ENCODE measurements at regions not wholly inside any gene's neighbourhood (a gene's known extent, or its start where the extent isn't known, plus 50 kb on each side); places are given as distances from the start of the nearest gene placed in this dataset.
"Not testable (repeated sequence)": the region's sequence is repeated elsewhere in the genome, so short reads cannot be mapped to it uniquely, and the experiment has no call there.

DNA sequence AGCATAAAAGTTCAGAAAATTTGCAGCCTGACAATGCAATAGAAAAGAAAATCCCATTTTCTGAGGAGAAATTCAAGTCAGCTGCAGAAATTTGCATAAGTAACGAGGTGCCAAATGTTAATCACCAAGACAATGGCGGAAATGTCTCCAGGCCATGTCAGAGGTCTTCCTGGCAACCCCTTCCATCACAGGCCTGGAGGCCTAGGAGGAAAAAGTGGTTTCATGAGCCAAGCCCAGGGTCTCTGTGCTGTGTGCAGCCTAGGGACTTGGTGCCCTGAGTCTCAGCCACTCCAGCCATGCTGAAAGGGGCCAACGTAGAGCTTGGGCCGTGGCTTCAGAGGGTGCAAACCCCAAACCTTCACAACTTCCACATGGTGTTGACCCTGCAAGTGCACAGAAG is 94.8 kb upstream of the UNC5B start:
- not testable (repeated sequence) for TF ChIP-seq ZNF324 (tag by site-specific recombination; IDR thresholded peaks at IDR 0.05); ZNF433 (tag by site-specific recombination; IDR thresholded peaks at IDR 0.05; ENCODE audit: low read depth); ZNF837 (tag by site-specific recombination; IDR thresholded peaks at IDR 0.05); YY1 (tag by site-specific recombination; IDR thresholded peaks at IDR 0.05); RBAK (tag by site-specific recombination; IDR thresholded peaks at IDR 0.05)
- TF ChIP-seq, protein P1, sequence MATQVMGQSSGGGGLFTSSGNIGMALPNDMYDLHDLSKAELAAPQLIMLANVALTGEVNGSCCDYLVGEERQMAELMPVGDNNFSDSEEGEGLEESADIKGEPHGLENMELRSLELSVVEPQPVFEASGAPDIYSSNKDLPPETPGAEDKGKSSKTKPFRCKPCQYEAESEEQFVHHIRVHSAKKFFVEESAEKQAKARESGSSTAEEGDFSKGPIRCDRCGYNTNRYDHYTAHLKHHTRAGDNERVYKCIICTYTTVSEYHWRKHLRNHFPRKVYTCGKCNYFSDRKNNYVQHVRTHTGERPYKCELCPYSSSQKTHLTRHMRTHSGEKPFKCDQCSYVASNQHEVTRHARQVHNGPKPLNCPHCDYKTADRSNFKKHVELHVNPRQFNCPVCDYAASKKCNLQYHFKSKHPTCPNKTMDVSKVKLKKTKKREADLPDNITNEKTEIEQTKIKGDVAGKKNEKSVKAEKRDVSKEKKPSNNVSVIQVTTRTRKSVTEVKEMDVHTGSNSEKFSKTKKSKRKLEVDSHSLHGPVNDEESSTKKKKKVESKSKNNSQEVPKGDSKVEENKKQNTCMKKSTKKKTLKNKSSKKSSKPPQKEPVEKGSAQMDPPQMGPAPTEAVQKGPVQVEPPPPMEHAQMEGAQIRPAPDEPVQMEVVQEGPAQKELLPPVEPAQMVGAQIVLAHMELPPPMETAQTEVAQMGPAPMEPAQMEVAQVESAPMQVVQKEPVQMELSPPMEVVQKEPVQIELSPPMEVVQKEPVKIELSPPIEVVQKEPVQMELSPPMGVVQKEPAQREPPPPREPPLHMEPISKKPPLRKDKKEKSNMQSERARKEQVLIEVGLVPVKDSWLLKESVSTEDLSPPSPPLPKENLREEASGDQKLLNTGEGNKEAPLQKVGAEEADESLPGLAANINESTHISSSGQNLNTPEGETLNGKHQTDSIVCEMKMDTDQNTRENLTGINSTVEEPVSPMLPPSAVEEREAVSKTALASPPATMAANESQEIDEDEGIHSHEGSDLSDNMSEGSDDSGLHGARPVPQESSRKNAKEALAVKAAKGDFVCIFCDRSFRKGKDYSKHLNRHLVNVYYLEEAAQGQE (tag by site-specific recombination; IDR thresholded peaks at IDR 0.05), result not testable (repeated sequence)
- TF ChIP-seq, protein P2, sequence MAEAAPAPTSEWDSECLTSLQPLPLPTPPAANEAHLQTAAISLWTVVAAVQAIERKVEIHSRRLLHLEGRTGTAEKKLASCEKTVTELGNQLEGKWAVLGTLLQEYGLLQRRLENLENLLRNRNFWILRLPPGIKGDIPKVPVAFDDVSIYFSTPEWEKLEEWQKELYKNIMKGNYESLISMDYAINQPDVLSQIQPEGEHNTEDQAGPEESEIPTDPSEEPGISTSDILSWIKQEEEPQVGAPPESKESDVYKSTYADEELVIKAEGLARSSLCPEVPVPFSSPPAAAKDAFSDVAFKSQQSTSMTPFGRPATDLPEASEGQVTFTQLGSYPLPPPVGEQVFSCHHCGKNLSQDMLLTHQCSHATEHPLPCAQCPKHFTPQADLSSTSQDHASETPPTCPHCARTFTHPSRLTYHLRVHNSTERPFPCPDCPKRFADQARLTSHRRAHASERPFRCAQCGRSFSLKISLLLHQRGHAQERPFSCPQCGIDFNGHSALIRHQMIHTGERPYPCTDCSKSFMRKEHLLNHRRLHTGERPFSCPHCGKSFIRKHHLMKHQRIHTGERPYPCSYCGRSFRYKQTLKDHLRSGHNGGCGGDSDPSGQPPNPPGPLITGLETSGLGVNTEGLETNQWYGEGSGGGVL (tag by site-specific recombination; IDR thresholded peaks at IDR 0.05), result not testable (repeated sequence)
- TF ChIP-seq, protein P3, sequence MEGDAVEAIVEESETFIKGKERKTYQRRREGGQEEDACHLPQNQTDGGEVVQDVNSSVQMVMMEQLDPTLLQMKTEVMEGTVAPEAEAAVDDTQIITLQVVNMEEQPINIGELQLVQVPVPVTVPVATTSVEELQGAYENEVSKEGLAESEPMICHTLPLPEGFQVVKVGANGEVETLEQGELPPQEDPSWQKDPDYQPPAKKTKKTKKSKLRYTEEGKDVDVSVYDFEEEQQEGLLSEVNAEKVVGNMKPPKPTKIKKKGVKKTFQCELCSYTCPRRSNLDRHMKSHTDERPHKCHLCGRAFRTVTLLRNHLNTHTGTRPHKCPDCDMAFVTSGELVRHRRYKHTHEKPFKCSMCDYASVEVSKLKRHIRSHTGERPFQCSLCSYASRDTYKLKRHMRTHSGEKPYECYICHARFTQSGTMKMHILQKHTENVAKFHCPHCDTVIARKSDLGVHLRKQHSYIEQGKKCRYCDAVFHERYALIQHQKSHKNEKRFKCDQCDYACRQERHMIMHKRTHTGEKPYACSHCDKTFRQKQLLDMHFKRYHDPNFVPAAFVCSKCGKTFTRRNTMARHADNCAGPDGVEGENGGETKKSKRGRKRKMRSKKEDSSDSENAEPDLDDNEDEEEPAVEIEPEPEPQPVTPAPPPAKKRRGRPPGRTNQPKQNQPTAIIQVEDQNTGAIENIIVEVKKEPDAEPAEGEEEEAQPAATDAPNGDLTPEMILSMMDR (tag by site-specific recombination; IDR thresholded peaks at IDR 0.05), result not testable (repeated sequence)
- TF ChIP-seq, protein P4, sequence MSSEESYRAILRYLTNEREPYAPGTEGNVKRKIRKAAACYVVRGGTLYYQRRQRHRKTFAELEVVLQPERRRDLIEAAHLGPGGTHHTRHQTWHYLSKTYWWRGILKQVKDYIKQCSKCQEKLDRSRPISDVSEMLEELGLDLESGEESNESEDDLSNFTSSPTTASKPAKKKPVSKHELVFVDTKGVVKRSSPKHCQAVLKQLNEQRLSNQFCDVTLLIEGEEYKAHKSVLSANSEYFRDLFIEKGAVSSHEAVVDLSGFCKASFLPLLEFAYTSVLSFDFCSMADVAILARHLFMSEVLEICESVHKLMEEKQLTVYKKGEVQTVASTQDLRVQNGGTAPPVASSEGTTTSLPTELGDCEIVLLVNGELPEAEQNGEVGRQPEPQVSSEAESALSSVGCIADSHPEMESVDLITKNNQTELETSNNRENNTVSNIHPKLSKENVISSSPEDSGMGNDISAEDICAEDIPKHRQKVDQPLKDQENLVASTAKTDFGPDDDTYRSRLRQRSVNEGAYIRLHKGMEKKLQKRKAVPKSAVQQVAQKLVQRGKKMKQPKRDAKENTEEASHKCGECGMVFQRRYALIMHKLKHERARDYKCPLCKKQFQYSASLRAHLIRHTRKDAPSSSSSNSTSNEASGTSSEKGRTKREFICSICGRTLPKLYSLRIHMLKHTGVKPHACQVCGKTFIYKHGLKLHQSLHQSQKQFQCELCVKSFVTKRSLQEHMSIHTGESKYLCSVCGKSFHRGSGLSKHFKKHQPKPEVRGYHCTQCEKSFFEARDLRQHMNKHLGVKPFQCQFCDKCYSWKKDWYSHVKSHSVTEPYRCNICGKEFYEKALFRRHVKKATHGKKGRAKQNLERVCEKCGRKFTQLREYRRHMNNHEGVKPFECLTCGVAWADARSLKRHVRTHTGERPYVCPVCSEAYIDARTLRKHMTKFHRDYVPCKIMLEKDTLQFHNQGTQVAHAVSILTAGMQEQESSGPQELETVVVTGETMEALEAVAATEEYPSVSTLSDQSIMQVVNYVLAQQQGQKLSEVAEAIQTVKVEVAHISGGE (tag by site-specific recombination; conservative IDR thresholded peaks at IDR 0.05; ENCODE audit: low read depth), result not testable (repeated sequence)
- TF ChIP-seq, protein P5, sequence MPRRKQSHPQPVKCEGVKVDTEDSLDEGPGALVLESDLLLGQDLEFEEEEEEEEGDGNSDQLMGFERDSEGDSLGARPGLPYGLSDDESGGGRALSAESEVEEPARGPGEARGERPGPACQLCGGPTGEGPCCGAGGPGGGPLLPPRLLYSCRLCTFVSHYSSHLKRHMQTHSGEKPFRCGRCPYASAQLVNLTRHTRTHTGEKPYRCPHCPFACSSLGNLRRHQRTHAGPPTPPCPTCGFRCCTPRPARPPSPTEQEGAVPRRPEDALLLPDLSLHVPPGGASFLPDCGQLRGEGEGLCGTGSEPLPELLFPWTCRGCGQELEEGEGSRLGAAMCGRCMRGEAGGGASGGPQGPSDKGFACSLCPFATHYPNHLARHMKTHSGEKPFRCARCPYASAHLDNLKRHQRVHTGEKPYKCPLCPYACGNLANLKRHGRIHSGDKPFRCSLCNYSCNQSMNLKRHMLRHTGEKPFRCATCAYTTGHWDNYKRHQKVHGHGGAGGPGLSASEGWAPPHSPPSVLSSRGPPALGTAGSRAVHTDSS (tag by site-specific recombination; IDR thresholded peaks at IDR 0.05), result not testable (repeated sequence)

Data from HEK293 (cell line).